HFF-Myc (cell line): ENCODE measurements at regions not wholly inside any gene's neighbourhood (a gene's known extent, or its start where the extent isn't known, plus 50 kb on each side); places are given as distances from the start of the nearest gene placed in this dataset.

Source experiments
- DNase-seq: peaks from one replicate; pipeline ENCODE4 v3.0.0-alpha.2; 2011; ENCODE audit warnings: low read depth; ENCODE audit errors: extremely low read depth
- H3K4me3 ChIP-seq: replicated peaks from 2 replicates; pipeline ENCODE4 v1.5.1; 2011; ENCODE audit warnings: low read depth, mild to moderate bottlenecking, control low read depth, low read length
- CTCF ChIP-seq: IDR thresholded peaks from 2 replicates; pipeline ENCODE4 v1.5.1; 2012; ENCODE audit warnings: mild to moderate bottlenecking, low read depth, low read length, control low read depth; ENCODE audit errors: missing control alignments

- no peak overlapping the region for H3K4me3 ChIP-seq
- no peak for TF ChIP-seq CTCF
- no peak for DNase-seq
Measured at GRCh38 chr1:29960876-29961275, 724.6 kb downstream of the PTPRU start.

GRCh38 chr1:29960156-29960755 is 723.9 kb downstream of the PTPRU start:
- TF ChIP-seq CTCF = no peak
- no peak overlapping the region for H3K4me3 ChIP-seq
- no peak for DNase-seq

- no peak for TF ChIP-seq CTCF
- no peak overlapping the region for H3K4me3 ChIP-seq
- no peak for DNase-seq
Measured at GRCh38 chr1:29959356-29959755, 723.0 kb downstream of the PTPRU start.

DNA sequence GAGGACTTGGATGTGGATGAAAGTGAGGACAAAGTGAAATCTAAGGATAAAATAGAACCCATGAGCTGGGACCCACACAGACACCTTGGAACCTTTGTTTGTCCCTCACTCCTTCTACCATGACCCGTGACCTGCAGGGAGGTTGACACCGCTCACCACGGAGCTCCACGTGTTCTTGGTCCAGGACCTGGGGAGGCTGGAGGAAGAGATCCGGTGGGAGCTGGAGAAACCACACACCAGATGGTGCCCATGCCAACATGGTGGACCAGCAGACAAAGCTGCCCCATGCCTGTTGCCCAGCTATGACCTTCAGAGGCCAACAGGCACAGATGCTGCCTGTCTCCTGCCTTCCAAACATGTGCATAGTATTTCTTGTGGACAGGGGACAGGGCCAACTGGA is 721.9 kb downstream of the PTPRU start:
- DNase-seq = no peak
- no peak overlapping the region for H3K4me3 ChIP-seq
- no peak for TF ChIP-seq CTCF

- TF ChIP-seq CTCF = no peak
- no peak for DNase-seq
Measured at GRCh38 chr1:29956349-29957030, 720.2 kb downstream of the PTPRU start.

DNA sequence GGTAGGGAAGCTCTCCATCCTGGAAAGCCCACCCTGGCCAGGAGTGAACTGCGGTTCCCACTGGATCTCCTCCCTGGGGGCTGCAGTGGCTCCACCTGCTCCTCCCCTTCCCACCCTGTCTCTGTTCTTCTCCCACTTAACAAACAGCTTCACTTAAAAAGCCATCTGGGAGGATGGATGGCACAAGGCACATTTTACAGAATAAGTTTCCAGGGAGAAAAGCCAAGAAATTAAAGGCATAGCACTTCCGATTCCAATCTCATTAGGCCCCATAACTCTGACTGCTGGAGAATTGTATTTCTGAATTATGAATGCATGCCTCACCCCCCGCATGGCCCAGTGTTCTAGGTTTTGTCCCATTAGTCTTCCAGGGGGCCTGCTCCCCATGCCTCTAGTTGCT is 718.3 kb downstream of the PTPRU start:
- no peak overlapping the region for H3K4me3 ChIP-seq
- no peak for TF ChIP-seq CTCF
- no peak for DNase-seq

More at GRCh38 chr1:29956349-29957030, 720.2 kb downstream of the PTPRU start:
- no peak overlapping the region for H3K4me3 ChIP-seq
